CD4-positive, alpha-beta memory T cell (primary cell): ENCODE measurements at regions not wholly inside any gene's neighbourhood (a gene's known extent, or its start where the extent isn't known, plus 50 kb on each side); places are given as distances from the start of the nearest gene placed in this dataset.

Experiments used
- CTCF ChIA-PET: fragments of 350-600 bp; sonication (Branson Sonifier 250); formaldehyde crosslinking; loops from one replicate; lab custom pipeline; 2021; ENCODE audit warnings: inconsistent platforms; ENCODE audit not compliant: partially characterized antibody; lab: Charles Lee
- POLR2A ChIA-PET: fragments of 350-600 bp; sonication (Branson Sonifier 250); formaldehyde crosslinking; loops from one replicate; lab custom pipeline; 2021; ENCODE audit not compliant: partially characterized antibody; lab: Charles Lee
- DNase-seq, 5 donors: peaks; one replicate each; pipeline versions ENCODE4 v3.0.0 to v3.0.0-alpha.2; 2020 to 2022; ENCODE audit warnings: mixed read lengths in 1 of 5
- H3K27ac ChIP-seq: one replicate; pipeline ENCODE4 v1.7.0; 2013; ENCODE audit warnings: low read depth, low read length
- H3K27me3 ChIP-seq: 2 replicates; pipeline ENCODE4 v1.7.0; 2013; ENCODE audit warnings: mild to moderate bottlenecking, low read length, moderate library complexity; ENCODE audit not compliant: insufficient read depth
- H3K36me3 ChIP-seq: 2 replicates; pipeline ENCODE4 v1.7.0; 2013; ENCODE audit warnings: mild to moderate bottlenecking, low read length, moderate library complexity; ENCODE audit not compliant: insufficient read depth
- H3K4me1 ChIP-seq: 2 replicates; pipeline ENCODE4 v1.7.0; 2013; ENCODE audit warnings: mild to moderate bottlenecking, low read length, moderate library complexity; ENCODE audit not compliant: insufficient read depth
- H3K4me3 ChIP-seq, 2 donors: one replicate each; pipeline ENCODE4 v1.7.0; 2013; ENCODE audit warnings: low read length in 2 of 2, mild to moderate bottlenecking in 1 of 2
- H3K9me3 ChIP-seq, 2 donors: one replicate each; pipeline ENCODE4 v1.7.0; 2013; ENCODE audit warnings: low read length in 2 of 2, control low read depth in 1 of 2; ENCODE audit not compliant: control insufficient read depth in 1 of 2
- H3K27ac Mint-ChIP-seq, 7 donors: one replicate each; pipeline ENCODE4 v1.8.0; 2020 to 2021; ENCODE audit warnings: mixed read lengths in 7 of 7, mild to moderate bottlenecking in 6 of 7, inconsistent platforms in 3 of 7, moderate library complexity in 3 of 7
- H3K27me3 Mint-ChIP-seq, 2 donors: one replicate each; pipeline ENCODE4 v1.8.0; 2020 to 2021; ENCODE audit warnings: mixed read lengths in 2 of 2
- H3K36me3 Mint-ChIP-seq, 2 donors: one replicate each; pipeline ENCODE4 v1.8.0; 2020 to 2021; ENCODE audit warnings: mixed read lengths in 2 of 2, inconsistent platforms in 1 of 2, mild to moderate bottlenecking in 1 of 2
- H3K4me1 Mint-ChIP-seq, 4 donors: one replicate each; pipeline ENCODE4 v1.8.0; 2020 to 2021; ENCODE audit warnings: mixed read lengths in 4 of 4, mild to moderate bottlenecking in 1 of 4
- H3K4me3 Mint-ChIP-seq, 8 donors: one replicate each; pipeline ENCODE4 v1.8.0; 2020 to 2021; ENCODE audit warnings: mixed read lengths in 8 of 8, mild to moderate bottlenecking in 7 of 8, moderate library complexity in 6 of 8, inconsistent platforms in 3 of 8
- H3K9me3 Mint-ChIP-seq, 8 donors: one replicate each; pipeline ENCODE4 v1.8.0; 2020 to 2021; ENCODE audit warnings: mixed read lengths in 8 of 8, mild to moderate bottlenecking in 5 of 8, inconsistent platforms in 3 of 8, moderate library complexity in 1 of 8
- intact Hi-C: fragments of 100-400 bp; cut with micrococcal nuclease; formaldehyde crosslinking; loops from one replicate; pipeline ENCODE4 v1.15.1; 2023

GRCh38 chr4:37524267-37524666 lies 161.9 kb downstream of the RELL1 start:
- no peaks in the 10 kb centered on the region for H3K27me3 Mint-ChIP-seq
- no peaks in the 10 kb centered on the region for H3K4me1 Mint-ChIP-seq
- POLR2A ChIA-PET: no interaction called here

DNA sequence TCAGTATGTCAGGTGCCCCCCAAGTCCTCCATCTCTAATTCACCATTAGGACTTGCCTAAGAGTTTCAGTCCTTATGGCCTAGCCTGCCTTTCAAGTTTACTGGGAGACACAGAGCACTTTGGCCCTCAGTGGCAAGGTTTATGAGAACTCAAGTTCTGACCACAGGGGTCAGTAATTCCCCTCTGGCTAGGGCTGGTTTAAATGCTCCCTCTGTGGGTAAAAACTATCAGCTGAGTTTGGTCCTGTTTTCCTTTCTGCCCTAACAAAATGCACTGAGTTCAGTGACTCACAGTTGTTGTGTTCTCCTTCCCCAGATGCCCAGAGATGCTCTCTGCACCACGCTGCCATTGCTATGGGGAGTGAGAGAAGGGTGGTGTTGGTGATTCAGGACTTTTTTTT lies 163.2 kb downstream of the RELL1 start:
- no peak overlapping the region for H3K27ac Mint-ChIP-seq
- Histone ChIP-seq H3K36me3 (no peaks in the 10 kb centered on the region), H3K27ac (no peak overlapping the region), H3K9me3 (no peaks in the 10 kb centered on the region), H3K27me3 (no peaks in the 10 kb centered on the region), H3K4me1 (no peaks in the 10 kb centered on the region), H3K4me3 (no peak overlapping the region)
- intact Hi-C loops: no loop called here
- no peak overlapping the region for H3K4me3 Mint-ChIP-seq
- ChIA-PET CTCF (no interaction called here), POLR2A (no interaction called here)
- no peaks in the 10 kb centered on the region for H3K27me3 Mint-ChIP-seq
- peaks cover 0 to 3% of the 10 kb centered on the region in 2 donors for H3K36me3 Mint-ChIP-seq
- no peaks in the 10 kb centered on the region for H3K4me1 Mint-ChIP-seq
- peaks cover 6 to 41% (median 27%) of the 10 kb centered on the region in 8 donors for H3K9me3 Mint-ChIP-seq
- DNase-seq: no peak

More at GRCh38 chr4:37524267-37524666, 161.9 kb downstream of the RELL1 start:
- CTCF ChIA-PET: no interaction called here
- H3K27me3 ChIP-seq: no peaks in the 10 kb centered on the region
- H3K36me3 ChIP-seq: no peaks in the 10 kb centered on the region
- no peak overlapping the region for H3K4me3 ChIP-seq
- intact Hi-C loops: no loop called here
- Mint-ChIP-seq H3K27ac (no peak overlapping the region), H3K4me3 (no peak overlapping the region), H3K9me3 (peaks cover 5 to 33% (median 18%) of the 10 kb centered on the region in 8 donors), H3K36me3 (peaks cover 0 to 3% of the 10 kb centered on the region in 2 donors)
- no peak overlapping the region for H3K27ac ChIP-seq
- H3K4me1 ChIP-seq: no peaks in the 10 kb centered on the region
- DNase-seq: no peak
- no peaks in the 10 kb centered on the region for H3K9me3 ChIP-seq

GRCh38 chr4:37517326-37517725 lies 168.8 kb downstream of the RELL1 start:
- Histone ChIP-seq H3K27ac (no peak overlapping the region), H3K27me3 (no peaks in the 10 kb centered on the region), H3K4me3 (no peak overlapping the region), H3K9me3 (no peaks in the 10 kb centered on the region), H3K36me3 (no peaks in the 10 kb centered on the region), H3K4me1 (no peaks in the 10 kb centered on the region)
- peaks cover 0 to 3% of the 10 kb centered on the region in 2 donors for H3K36me3 Mint-ChIP-seq
- no peak overlapping the region for H3K4me3 Mint-ChIP-seq
- DNase-seq: no peak
- intact Hi-C loops: no loop called here
- CTCF ChIA-PET: no interaction called here
- POLR2A ChIA-PET: no interaction called here
- no peaks in the 10 kb centered on the region for H3K27me3 Mint-ChIP-seq
- peaks cover 13 to 59% (median 35%) of the 10 kb centered on the region in 8 donors for H3K9me3 Mint-ChIP-seq
- no peak overlapping the region for H3K27ac Mint-ChIP-seq
- H3K4me1 Mint-ChIP-seq: no peaks in the 10 kb centered on the region

DNA sequence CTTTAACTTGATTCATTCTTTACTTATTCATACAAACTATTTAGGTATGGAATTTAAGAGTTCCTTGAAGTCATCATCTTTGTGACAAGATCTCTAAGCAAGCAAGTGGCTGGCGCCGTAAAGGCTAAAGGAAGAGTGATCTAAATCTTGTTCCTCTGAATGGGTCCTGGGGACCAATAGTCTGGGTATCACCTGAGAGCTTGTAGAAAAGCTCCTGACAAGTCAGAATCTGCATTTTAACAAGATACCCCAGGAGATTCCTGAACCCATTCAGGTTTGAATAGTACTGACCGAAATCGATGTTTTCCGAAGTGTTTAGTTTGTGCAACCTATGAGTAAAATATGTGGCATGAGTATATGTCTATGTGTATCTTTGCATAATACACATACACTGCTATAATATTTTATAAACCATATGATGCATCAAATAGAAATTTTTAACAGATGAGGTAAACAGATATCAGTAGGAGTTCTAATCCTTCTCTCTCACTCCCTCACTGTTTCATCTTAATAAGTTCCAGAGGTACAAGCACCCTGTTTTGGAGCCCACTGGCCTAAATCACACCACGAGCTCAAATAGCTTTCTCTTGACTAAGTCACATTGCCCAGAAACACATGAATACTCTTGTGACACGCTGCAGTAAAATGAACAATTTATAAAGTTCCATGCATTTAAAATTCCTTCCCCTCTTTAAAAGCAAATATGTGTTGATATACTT lies 170.0 kb downstream of the RELL1 start:
- H3K36me3 Mint-ChIP-seq: peaks cover 0 to 3% of the 10 kb centered on the region in 2 donors
- POLR2A ChIA-PET: no interaction called here
- Histone ChIP-seq H3K36me3 (no peaks in the 10 kb centered on the region), H3K9me3 (no peaks in the 10 kb centered on the region), H3K4me1 (no peaks in the 10 kb centered on the region), H3K4me3 (no peak overlapping the region), H3K27me3 (no peaks in the 10 kb centered on the region), H3K27ac (no peak overlapping the region)
- H3K9me3 Mint-ChIP-seq: peaks cover 13 to 55% (median 37%) of the 10 kb centered on the region in 8 donors
- H3K27ac Mint-ChIP-seq: no peak overlapping the region
- H3K4me3 Mint-ChIP-seq: no peak overlapping the region
- DNase-seq: no peak
- no peaks in the 10 kb centered on the region for H3K4me1 Mint-ChIP-seq
- intact Hi-C loops: no loop called here
- CTCF ChIA-PET: no interaction called here
- H3K27me3 Mint-ChIP-seq: no peaks in the 10 kb centered on the region

- Histone ChIP-seq H3K27me3 (no peaks in the 10 kb centered on the region), H3K36me3 (no peaks in the 10 kb centered on the region), H3K4me3 (no peak overlapping the region), H3K4me1 (no peaks in the 10 kb centered on the region), H3K27ac (no peak overlapping the region), H3K9me3 (no peaks in the 10 kb centered on the region)
- intact Hi-C loops: no loop called here
- H3K27me3 Mint-ChIP-seq: peaks cover 5% of the 10 kb centered on the region in 2 donors
- H3K36me3 Mint-ChIP-seq: peaks cover 1 to 3% of the 10 kb centered on the region in 2 donors
- H3K9me3 Mint-ChIP-seq: peaks cover 7 to 52% (median 34%) of the 10 kb centered on the region in 8 donors
- no peak overlapping the region for H3K27ac Mint-ChIP-seq
- CTCF ChIA-PET: no interaction called here
- no peak overlapping the region for H3K4me3 Mint-ChIP-seq
- no peaks in the 10 kb centered on the region for H3K4me1 Mint-ChIP-seq
- POLR2A ChIA-PET: no interaction called here
- no peak for DNase-seq
Measured at GRCh38 chr4:37510626-37511025, 175.6 kb downstream of the RELL1 start.

GRCh38 chr4:37503261-37503660 lies 182.9 kb downstream of the RELL1 start:
- Histone ChIP-seq H3K27me3 (no peaks in the 10 kb centered on the region), H3K9me3 (no peaks in the 10 kb centered on the region), H3K4me1 (no peaks in the 10 kb centered on the region), H3K36me3 (no peaks in the 10 kb centered on the region), H3K27ac (no peak overlapping the region), H3K4me3 (no peak overlapping the region)
- DNase-seq: no peak
- H3K36me3 Mint-ChIP-seq: peaks cover 4 to 6% of the 10 kb centered on the region in 2 donors
- ChIA-PET POLR2A (no interaction called here), CTCF (no interaction called here)
- H3K4me3 Mint-ChIP-seq: no peak overlapping the region
- H3K9me3 Mint-ChIP-seq: peaks cover 5 to 68% (median 52%) of the 10 kb centered on the region in 8 donors
- H3K27me3 Mint-ChIP-seq: peaks cover 6 to 9% of the 10 kb centered on the region in 2 donors
- no peaks in the 10 kb centered on the region for H3K4me1 Mint-ChIP-seq
- intact Hi-C loops: no loop called here
- no peak overlapping the region for H3K27ac Mint-ChIP-seq

GRCh38 chr4:37502070-37502469 lies 184.1 kb downstream of the RELL1 start:
- intact Hi-C loops: no loop called here
- no peak overlapping the region for H3K27ac ChIP-seq
- H3K9me3 Mint-ChIP-seq: peaks cover 5 to 72% (median 56%) of the 10 kb centered on the region in 8 donors
- no peaks in the 10 kb centered on the region for H3K27me3 ChIP-seq
- H3K4me1 ChIP-seq: no peaks in the 10 kb centered on the region
- H3K4me1 Mint-ChIP-seq: no peaks in the 10 kb centered on the region
- H3K9me3 ChIP-seq: no peaks in the 10 kb centered on the region
- peaks cover 4 to 9% of the 10 kb centered on the region in 2 donors for H3K27me3 Mint-ChIP-seq
- POLR2A ChIA-PET: no interaction called here
- no peak overlapping the region for H3K4me3 ChIP-seq
- DNase-seq: no peak
- H3K36me3 ChIP-seq: no peaks in the 10 kb centered on the region
- no peak overlapping the region for H3K4me3 Mint-ChIP-seq
- no peak overlapping the region for H3K27ac Mint-ChIP-seq
- CTCF ChIA-PET: no interaction called here
- H3K36me3 Mint-ChIP-seq: peaks cover 4 to 6% of the 10 kb centered on the region in 2 donors
